Spleen (tissue), 7 donors: ENCODE measurements at regions not wholly inside any gene's neighbourhood (a gene's known extent, or its start where the extent isn't known, plus 50 kb on each side); places are given as distances from the start of the nearest gene placed in this dataset.

Source experiments
- CTCF ChIP-seq, 11 experiments: fragments of 200-600 bp in 7 of 11; fragments of 450-650 bp in 4 of 11; sonication (generic) in 4 of 11; IDR thresholded peaks in 8 of 11; conservative IDR thresholded peaks in 3 of 11; 1 replicate in 7 of 11; 2 replicates in 4 of 11; pipeline versions ENCODE4 v1.4.0 to v1.8.0; 2016 to 2021; ENCODE audit warnings: antibody characterized with exemption in 11 of 11, inconsistent platforms in 4 of 11, mild to moderate bottlenecking in 1 of 11
- POLR2AphosphoS5 ChIP-seq, 3 donors: sonication (generic); formaldehyde crosslinking; IDR thresholded peaks; one replicate each; pipeline ENCODE4 v1.5.1; 2017; ENCODE audit warnings: antibody characterized with exemption in 3 of 3
- donor health status: DM: no; HTN: no; CAD: no; lungs with moderate emphysema.
- donor health status: DM: no; HTN: no; CAD: no.
- donor health status: DM: no; HTN: no; CAD: no.

GRCh38 chrX:77389891-77390290 lies 57.3 kb upstream of the FGF16 start:
- TF ChIP-seq CTCF (IDR thresholded peaks at IDR 0.05 in 8 of 11, conservative IDR thresholded peaks at IDR 0.05 in 3 of 11): no peak
- TF ChIP-seq POLR2AphosphoS5 (IDR thresholded peaks at IDR 0.05): no peak
